ENCODE measurements at regions not wholly inside any gene's neighbourhood (a gene's known extent, or its start where the extent isn't known, plus 50 kb on each side); places are given as distances from the start of the nearest gene placed in this dataset.

- TF ChIP-seq POLR2A (IDR thresholded peaks at IDR 0.05): no peak
- no peak for TF ChIP-seq POLR2AphosphoS5 (IDR thresholded peaks at IDR 0.05; ENCODE audit: insufficient read depth in 1 of 2, low read depth in 1 of 2)
- TF ChIP-seq CTCF (IDR thresholded peaks at IDR 0.05): no peak
Measured at GRCh38 chr10:80760914-80761371, 223.2 kb downstream of the SH2D4B start.
